ENCODE measurements at regions not wholly inside any gene's neighbourhood (a gene's known extent, or its start where the extent isn't known, plus 50 kb on each side); places are given as distances from the start of the nearest gene placed in this dataset.

DNA sequence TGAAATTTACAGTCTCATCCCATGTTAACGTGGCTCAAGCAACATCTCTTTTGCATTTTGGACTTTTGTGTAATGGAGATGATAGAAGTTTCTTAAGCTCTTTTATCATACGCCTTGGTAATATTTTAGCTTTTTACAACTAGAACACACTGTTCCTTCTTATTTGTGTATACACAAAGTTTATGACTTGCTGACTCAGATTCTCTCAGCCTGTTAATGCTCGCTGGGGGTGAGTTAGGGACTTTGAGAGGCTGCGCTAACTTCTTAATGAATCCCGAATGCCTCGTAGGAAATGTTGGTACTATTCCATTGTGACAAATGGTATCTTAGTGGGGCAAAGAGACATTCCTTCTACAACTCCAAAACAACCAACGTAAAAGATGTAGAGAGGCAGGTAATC, 509.7 kb downstream of the DOK5 start:
- H3K27ac ChIP-seq: peak overlapping the region; percentile 93
- TF ChIP-seq, protein P1, sequence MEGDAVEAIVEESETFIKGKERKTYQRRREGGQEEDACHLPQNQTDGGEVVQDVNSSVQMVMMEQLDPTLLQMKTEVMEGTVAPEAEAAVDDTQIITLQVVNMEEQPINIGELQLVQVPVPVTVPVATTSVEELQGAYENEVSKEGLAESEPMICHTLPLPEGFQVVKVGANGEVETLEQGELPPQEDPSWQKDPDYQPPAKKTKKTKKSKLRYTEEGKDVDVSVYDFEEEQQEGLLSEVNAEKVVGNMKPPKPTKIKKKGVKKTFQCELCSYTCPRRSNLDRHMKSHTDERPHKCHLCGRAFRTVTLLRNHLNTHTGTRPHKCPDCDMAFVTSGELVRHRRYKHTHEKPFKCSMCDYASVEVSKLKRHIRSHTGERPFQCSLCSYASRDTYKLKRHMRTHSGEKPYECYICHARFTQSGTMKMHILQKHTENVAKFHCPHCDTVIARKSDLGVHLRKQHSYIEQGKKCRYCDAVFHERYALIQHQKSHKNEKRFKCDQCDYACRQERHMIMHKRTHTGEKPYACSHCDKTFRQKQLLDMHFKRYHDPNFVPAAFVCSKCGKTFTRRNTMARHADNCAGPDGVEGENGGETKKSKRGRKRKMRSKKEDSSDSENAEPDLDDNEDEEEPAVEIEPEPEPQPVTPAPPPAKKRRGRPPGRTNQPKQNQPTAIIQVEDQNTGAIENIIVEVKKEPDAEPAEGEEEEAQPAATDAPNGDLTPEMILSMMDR (conservative IDR thresholded peaks at IDR 0.05): no peak

DNA sequence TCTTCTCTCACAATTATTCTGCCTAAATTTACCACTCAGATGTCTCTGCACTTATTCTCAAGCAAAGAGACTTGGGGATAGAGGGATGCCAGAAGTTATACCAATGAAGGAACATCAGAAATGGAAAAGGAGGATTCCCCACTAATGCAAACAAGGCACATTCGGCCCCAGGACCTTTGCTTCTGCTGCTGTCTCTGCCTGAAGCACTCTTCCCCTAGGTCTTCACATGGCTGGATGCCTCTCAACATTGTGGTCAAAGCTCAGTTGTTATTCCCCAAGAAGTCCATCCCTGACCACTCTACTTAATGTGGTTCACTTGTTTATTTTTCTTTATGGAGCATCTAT, 508.7 kb downstream of the DOK5 start:
- H3K27ac ChIP-seq: peak overlapping the region; percentile 93

DNA sequence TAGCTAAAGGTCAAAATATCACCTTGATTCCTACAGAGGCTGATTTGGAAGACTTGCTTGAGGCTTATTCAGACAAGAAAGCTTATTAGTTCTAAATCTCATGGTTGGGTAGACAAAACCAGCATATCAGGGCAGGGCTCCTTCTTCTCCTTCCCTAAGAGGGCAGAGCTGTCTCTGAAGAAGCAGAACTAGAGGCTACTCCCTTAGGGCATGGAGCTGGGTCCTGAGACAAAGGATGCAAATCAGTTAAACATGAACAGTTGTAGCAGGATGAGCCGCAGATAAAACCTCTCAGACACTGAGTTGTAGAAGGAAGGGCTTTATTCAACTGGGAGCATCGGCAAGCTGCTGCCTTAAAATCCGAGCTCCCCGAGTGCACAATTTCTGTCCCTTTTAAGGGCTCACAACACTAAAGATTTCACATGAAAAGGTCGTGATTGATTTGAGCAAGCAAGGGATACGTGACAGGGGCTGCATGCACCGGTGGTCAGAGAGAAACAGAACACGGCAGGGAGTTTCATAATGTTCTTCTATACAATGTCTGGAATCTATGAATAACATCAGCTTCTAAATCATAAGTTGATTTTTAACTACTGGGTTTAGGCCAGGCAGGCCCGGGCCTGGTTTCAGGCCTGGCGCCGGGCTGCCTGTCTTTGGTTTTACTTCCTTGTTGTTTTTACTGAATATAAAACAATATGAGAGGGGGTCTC, 508.2 kb downstream of the DOK5 start:
- H3K27ac ChIP-seq: peak overlapping the region; percentile 93

More for the DNA sequence above, 508.7 kb downstream of the DOK5 start:
- TF ChIP-seq, protein P1 (conservative IDR thresholded peaks at IDR 0.05): no peak

DNA sequence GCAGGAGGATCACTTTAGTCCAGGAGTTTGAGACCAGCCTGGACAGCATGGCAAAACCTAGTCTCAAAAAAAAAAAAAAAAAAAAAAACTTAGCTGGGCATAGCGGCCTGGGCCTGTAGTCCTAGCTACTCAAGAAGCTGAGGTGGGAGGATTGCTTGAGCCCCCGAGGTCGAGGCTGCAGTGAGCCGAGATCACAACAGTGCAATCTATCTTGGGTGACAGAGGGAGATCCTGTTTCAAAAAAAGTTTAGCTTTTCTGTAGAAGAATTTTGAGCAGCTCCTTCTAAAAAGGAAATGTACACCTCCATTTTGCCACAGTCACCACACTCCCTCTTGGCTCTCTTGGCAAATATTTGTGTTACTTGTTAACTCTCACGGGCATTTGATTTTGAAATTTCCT, 505.8 kb downstream of the DOK5 start:
- H3K27ac ChIP-seq: no peak overlapping the region; the same call in 1 of the 2 replicates
- TF ChIP-seq, protein P1 (conservative IDR thresholded peaks at IDR 0.05): no peak

DNA sequence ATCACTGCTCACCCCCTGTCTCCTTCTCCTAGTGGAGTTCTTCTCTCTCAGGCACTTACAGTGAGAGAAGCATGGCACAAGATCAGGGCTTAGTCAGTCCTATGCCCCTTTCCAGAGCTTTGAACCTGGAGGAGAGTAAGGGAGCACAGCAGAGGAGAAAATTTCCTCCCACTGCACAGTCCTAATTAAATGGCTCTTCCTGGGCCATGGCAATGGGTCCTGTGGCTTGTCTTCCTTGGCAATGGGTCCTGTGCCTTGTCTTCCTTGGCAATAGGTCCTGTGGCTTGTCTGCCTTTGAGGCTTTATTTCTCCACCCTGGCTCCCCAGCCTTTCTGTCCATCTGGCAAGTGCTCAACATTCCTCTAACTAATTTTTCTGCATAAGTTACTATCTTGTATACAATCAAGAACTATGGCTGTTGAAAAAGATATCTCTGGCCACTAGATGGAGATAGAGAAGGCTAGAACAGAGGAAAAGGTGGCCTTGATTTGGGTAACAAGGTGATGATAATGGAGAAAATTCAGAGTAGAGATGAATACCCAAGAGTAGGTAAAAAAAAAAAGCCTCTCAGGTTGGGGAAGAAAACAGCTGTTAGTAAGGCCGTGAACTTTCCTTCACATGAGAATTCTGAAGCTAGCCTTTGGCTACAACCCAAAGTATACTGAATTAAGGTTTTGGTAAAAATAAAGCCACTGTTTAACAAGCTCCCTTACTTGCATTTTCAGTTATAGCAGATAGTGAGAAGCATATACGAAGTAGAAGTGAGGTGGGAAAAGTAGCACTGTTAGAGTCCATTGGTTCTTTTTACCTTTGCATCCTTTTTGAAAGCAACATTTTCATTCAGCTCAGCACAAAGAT, 504.9 kb downstream of the DOK5 start:
- TF ChIP-seq, protein P1 (conservative IDR thresholded peaks at IDR 0.05): peak; percentile 84
- H3K27ac ChIP-seq: no peak overlapping the region; the same call in 1 of the 2 replicates

DNA sequence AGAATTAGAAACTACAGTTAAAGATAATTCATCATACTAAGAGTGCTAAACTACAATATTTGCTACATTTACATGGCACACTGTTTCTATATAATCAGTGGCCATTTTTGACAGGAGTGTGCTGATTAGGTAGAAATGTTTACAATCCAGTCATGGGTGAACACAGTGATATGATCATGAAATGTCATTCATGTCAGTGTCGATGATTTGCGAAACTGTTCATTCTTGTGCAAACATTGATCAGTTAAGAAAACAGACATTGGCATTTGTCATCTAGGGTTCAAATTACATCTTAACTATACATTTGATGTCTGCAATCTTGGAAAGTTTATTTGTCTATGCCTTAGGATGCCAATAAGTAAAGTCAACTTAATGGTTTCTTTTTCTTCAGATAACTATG, 474.9 kb downstream of the DOK5 start:
- no peak overlapping the region for H3K27ac ChIP-seq
- TF ChIP-seq, protein P1 (conservative IDR thresholded peaks at IDR 0.05): no peak

DNA sequence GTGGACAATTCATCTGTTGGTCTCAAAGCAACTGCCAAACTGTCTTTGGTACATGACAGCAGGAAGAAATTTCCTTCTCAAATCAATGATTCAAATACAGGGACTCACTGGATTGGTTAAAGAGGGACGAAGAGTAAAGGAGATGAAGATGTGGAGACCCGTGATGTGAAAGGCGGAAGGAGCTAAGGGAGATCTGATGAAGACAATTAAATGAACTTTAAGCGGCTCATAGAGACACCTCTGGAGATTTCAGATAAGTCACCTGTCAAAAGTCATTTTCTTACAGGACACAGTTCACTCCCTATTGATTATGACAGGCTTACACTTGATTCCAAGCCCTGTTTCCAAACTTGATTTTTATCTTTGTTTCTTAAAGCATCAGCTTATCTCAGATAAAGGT, 466.3 kb downstream of the DOK5 start:
- H3K27ac ChIP-seq: no peak overlapping the region
- TF ChIP-seq, protein P1 (conservative IDR thresholded peaks at IDR 0.05): no peak

DNA sequence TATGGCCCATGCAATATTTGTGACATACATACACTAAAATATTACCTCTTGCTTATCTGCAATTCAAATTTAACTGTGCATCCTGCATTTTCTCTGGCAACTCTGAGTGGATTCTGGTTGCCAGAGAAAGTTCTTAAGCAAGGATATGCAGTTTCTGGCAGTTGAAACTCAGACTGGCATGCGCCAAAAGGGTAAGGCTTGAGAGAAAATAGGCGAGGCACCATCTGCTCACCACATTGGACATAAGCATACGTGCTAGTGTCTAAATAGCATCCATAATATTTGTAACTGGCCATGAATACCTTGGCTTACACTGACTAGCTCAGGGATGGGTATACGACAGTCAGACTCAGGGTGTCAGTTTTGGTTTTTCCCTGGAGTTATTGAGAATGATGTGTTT, 465.1 kb downstream of the DOK5 start:
- TF ChIP-seq, protein P1 (conservative IDR thresholded peaks at IDR 0.05): no peak
- no peak overlapping the region for H3K27ac ChIP-seq
